Fibroblast of lung (primary cell): ENCODE measurements at regions not wholly inside any gene's neighbourhood (a gene's known extent, or its start where the extent isn't known, plus 50 kb on each side); places are given as distances from the start of the nearest gene placed in this dataset.

Experiments used
- DNase-seq, 2 donors: peaks; one replicate each; pipeline versions ENCODE4 v3.0.0 to v3.0.0-alpha.2; 2010; ENCODE audit warnings: low read depth in 2 of 2
- H2AFZ ChIP-seq: 2 replicates; pipeline ENCODE4 v1.5.1; 2012; ENCODE audit warnings: low read length, control low read depth, inconsistent platforms
- H3K27ac ChIP-seq: 2 replicates; pipeline ENCODE4 v1.5.1; 2011; ENCODE audit warnings: low read length, control low read depth; ENCODE audit not compliant: insufficient read depth
- H3K27me3 ChIP-seq: 2 replicates; pipeline ENCODE4 v1.5.1; 2011; ENCODE audit warnings: mild to moderate bottlenecking, low read length; ENCODE audit not compliant: control insufficient read depth, insufficient read depth
- H3K36me3 ChIP-seq: 2 replicates; pipeline ENCODE4 v1.5.1; 2011; ENCODE audit warnings: low read length; ENCODE audit not compliant: control insufficient read depth, insufficient read depth
- H3K4me1 ChIP-seq: 2 replicates; pipeline ENCODE4 v1.5.1; 2011; ENCODE audit warnings: low read length; ENCODE audit not compliant: control insufficient read depth, insufficient read depth; ENCODE audit errors: extremely low read depth
- H3K4me2 ChIP-seq: 2 replicates; pipeline ENCODE4 v1.5.1; 2011; ENCODE audit warnings: low read length, control low read depth; ENCODE audit not compliant: insufficient read depth; ENCODE audit errors: extremely low read depth
- H3K4me3 ChIP-seq, 4 experiments: fragments of 200-600 bp in 1 of 4; sonication (generic) in 1 of 4; replicated peaks in 1 of 4; 2 replicates each; pipeline ENCODE4 v1.5.1; 2011 to 2016; ENCODE audit warnings: low read length in 4 of 4, low read depth in 3 of 4, mild to moderate bottlenecking in 3 of 4, control low read depth in 2 of 4, inconsistent platforms in 1 of 4, mixed read lengths in 1 of 4; ENCODE audit not compliant: insufficient read depth in 1 of 4; ENCODE audit errors: control extremely low read depth in 1 of 4
- H3K79me2 ChIP-seq: 2 replicates; pipeline ENCODE4 v1.5.1; 2012; ENCODE audit warnings: mild to moderate bottlenecking, low read length, inconsistent platforms; ENCODE audit not compliant: control insufficient read depth, insufficient read depth
- H3K9ac ChIP-seq: 2 replicates; pipeline ENCODE4 v1.5.1; 2011; ENCODE audit warnings: mild to moderate bottlenecking, low read length, control low read depth; ENCODE audit not compliant: insufficient read depth
- H3K9me3 ChIP-seq: 2 replicates; pipeline ENCODE4 v1.5.1; 2012; ENCODE audit warnings: low read depth, low read length; ENCODE audit not compliant: control insufficient read depth, insufficient read depth
- H4K20me1 ChIP-seq: 2 replicates; pipeline ENCODE4 v1.5.1; 2011; ENCODE audit warnings: low read length; ENCODE audit not compliant: control insufficient read depth, insufficient read depth; ENCODE audit errors: extremely low read depth
- CTCF ChIP-seq, 2 donors: IDR thresholded peaks in 1 of 2; conservative IDR thresholded peaks in 1 of 2; 1 replicate in 1 of 2; 2 replicates in 1 of 2; pipeline ENCODE4 v1.5.1; 2011 to 2012; ENCODE audit warnings: low read length in 2 of 2, control low read depth in 1 of 2, inconsistent platforms in 1 of 2, low read depth in 1 of 2, mild to moderate bottlenecking in 1 of 2
- EZH2 ChIP-seq: IDR thresholded peaks from 2 replicates; pipeline ENCODE4 v1.5.1; 2012; ENCODE audit warnings: low read length, control low read depth, mild to moderate bottlenecking; ENCODE audit errors: missing control alignments

GRCh38 chr3:65240366-65240765, 552.6 kb upstream of the ADAMTS9 start:
- Histone ChIP-seq H3K79me2 (no peaks in the 10 kb centered on the region), H3K9me3 (no peaks in the 10 kb centered on the region), H3K4me3 (no peak overlapping the region), H3K36me3 (no peaks in the 10 kb centered on the region), H2AFZ (no peak overlapping the region), H3K4me2 (no peak overlapping the region), H3K27ac (no peak overlapping the region), H3K4me1 (no peaks in the 10 kb centered on the region), H3K27me3 (no peaks in the 10 kb centered on the region), H3K9ac (no peak overlapping the region), H4K20me1 (no peaks in the 10 kb centered on the region)
- TF ChIP-seq EZH2 (no peak), CTCF (conservative IDR thresholded peaks at IDR 0.05 in 1 of 2, IDR thresholded peaks at IDR 0.05 in 1 of 2; ENCODE audit: low read depth in 1 of 2, low read length in 2 of 2) (no peak)
- no peak for DNase-seq

GRCh38 chr3:65238652-65239051, 550.9 kb upstream of the ADAMTS9 start:
- no peaks in the 10 kb centered on the region for H3K4me1 ChIP-seq
- no peak overlapping the region for H3K4me3 ChIP-seq
- H3K79me2 ChIP-seq: no peaks in the 10 kb centered on the region
- no peak for TF ChIP-seq EZH2
- TF ChIP-seq CTCF (conservative IDR thresholded peaks at IDR 0.05 in 1 of 2, IDR thresholded peaks at IDR 0.05 in 1 of 2; ENCODE audit: low read depth in 1 of 2, low read length in 2 of 2): no peak
- H4K20me1 ChIP-seq: no peaks in the 10 kb centered on the region
- no peaks in the 10 kb centered on the region for H3K9me3 ChIP-seq
- no peaks in the 10 kb centered on the region for H3K36me3 ChIP-seq
- no peak overlapping the region for H3K4me2 ChIP-seq
- no peak for DNase-seq
- H3K27ac ChIP-seq: no peak overlapping the region
- no peak overlapping the region for H2AFZ ChIP-seq
- no peaks in the 10 kb centered on the region for H3K27me3 ChIP-seq
- no peak overlapping the region for H3K9ac ChIP-seq

- Histone ChIP-seq H3K36me3 (no peaks in the 10 kb centered on the region), H3K4me1 (no peaks in the 10 kb centered on the region), H3K4me2 (no peak overlapping the region), H3K9me3 (no peaks in the 10 kb centered on the region), H3K4me3 (no peak overlapping the region), H3K27me3 (no peaks in the 10 kb centered on the region), H3K9ac (no peak overlapping the region), H3K79me2 (no peaks in the 10 kb centered on the region), H2AFZ (no peak overlapping the region), H4K20me1 (no peaks in the 10 kb centered on the region), H3K27ac (no peak overlapping the region)
- TF ChIP-seq EZH2 (no peak), CTCF (conservative IDR thresholded peaks at IDR 0.05 in 1 of 2, IDR thresholded peaks at IDR 0.05 in 1 of 2; ENCODE audit: low read depth in 1 of 2, low read length in 2 of 2) (no peak)
- DNase-seq: no peak
Measured at GRCh38 chr3:65234499-65234898, 546.7 kb upstream of the ADAMTS9 start.
